Ishikawa (cell line): ENCODE measurements at regions not wholly inside any gene's neighbourhood (a gene's known extent, or its start where the extent isn't known, plus 50 kb on each side); places are given as distances from the start of the nearest gene placed in this dataset.

ENCODE experiments used
- CEBPB ChIP-seq: IDR thresholded peaks from 2 replicates; pipeline ENCODE4 v1.6.1; 2012
- EGR1 ChIP-seq: IDR thresholded peaks from 2 replicates; pipeline ENCODE4 v1.6.1; 2012
- EP300 ChIP-seq: IDR thresholded peaks from 2 replicates; pipeline ENCODE4 v1.6.1; 2012; ENCODE audit warnings: borderline replicate concordance
- FOXM1 ChIP-seq: IDR thresholded peaks from 2 replicates; pipeline ENCODE4 v1.6.1; 2012; ENCODE audit warnings: low read depth, borderline replicate concordance
- RAD21 ChIP-seq: IDR thresholded peaks from 2 replicates; pipeline ENCODE4 v1.6.1; 2012; ENCODE audit warnings: low read depth
- TAF1 ChIP-seq: IDR thresholded peaks from 2 replicates; pipeline ENCODE4 v1.6.1; 2012; ENCODE audit warnings: low read depth, mild to moderate bottlenecking
- TEAD4 ChIP-seq: IDR thresholded peaks from 2 replicates; pipeline ENCODE4 v1.6.1; 2012
- YY1 ChIP-seq: IDR thresholded peaks from 2 replicates; pipeline ENCODE4 v1.6.1; 2012; ENCODE audit warnings: low read depth
- TF ChIP-seq, protein P1 (sequence below): IDR thresholded peaks from 2 replicates; pipeline ENCODE4 v1.6.1; 2012; ENCODE audit warnings: low read depth, mild to moderate bottlenecking
- TF ChIP-seq, protein P2 (sequence below): IDR thresholded peaks from 2 replicates; pipeline ENCODE4 v1.6.1; 2012
- TF ChIP-seq, protein P3 (sequence below): IDR thresholded peaks from 2 replicates; pipeline ENCODE4 v1.6.1; 2012

DNA sequence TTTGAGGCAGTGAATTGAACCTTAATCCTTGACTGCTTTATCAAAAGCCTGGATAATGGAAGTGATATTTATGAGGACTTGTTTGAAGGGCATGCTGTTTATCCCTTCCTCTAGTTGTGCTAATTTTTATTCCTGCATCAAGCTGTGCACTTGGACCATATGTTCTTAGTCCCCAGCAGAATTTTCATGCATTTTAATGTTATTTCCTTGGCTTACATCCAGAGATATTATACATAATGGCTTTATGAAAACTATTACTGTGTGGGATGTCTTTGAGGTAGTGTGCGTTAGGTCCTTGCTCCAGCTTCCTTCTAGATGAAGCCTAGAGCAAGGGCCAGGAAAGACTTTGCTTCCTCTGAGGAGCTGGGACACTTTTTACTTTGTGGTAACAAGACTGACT lies 378.4 kb downstream of the LPIN1 start:
- TF ChIP-seq TEAD4 (no peak), TAF1 (no peak), CEBPB (no peak), EP300 (no peak), RAD21 (no peak), YY1 (no peak), EGR1 (no peak), FOXM1 (no peak)
- TF ChIP-seq, protein P1, sequence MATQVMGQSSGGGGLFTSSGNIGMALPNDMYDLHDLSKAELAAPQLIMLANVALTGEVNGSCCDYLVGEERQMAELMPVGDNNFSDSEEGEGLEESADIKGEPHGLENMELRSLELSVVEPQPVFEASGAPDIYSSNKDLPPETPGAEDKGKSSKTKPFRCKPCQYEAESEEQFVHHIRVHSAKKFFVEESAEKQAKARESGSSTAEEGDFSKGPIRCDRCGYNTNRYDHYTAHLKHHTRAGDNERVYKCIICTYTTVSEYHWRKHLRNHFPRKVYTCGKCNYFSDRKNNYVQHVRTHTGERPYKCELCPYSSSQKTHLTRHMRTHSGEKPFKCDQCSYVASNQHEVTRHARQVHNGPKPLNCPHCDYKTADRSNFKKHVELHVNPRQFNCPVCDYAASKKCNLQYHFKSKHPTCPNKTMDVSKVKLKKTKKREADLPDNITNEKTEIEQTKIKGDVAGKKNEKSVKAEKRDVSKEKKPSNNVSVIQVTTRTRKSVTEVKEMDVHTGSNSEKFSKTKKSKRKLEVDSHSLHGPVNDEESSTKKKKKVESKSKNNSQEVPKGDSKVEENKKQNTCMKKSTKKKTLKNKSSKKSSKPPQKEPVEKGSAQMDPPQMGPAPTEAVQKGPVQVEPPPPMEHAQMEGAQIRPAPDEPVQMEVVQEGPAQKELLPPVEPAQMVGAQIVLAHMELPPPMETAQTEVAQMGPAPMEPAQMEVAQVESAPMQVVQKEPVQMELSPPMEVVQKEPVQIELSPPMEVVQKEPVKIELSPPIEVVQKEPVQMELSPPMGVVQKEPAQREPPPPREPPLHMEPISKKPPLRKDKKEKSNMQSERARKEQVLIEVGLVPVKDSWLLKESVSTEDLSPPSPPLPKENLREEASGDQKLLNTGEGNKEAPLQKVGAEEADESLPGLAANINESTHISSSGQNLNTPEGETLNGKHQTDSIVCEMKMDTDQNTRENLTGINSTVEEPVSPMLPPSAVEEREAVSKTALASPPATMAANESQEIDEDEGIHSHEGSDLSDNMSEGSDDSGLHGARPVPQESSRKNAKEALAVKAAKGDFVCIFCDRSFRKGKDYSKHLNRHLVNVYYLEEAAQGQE = no peak
- TF ChIP-seq, protein P2, sequence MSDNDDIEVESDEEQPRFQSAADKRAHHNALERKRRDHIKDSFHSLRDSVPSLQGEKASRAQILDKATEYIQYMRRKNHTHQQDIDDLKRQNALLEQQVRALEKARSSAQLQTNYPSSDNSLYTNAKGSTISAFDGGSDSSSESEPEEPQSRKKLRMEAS = no peak
- TF ChIP-seq, protein P3, sequence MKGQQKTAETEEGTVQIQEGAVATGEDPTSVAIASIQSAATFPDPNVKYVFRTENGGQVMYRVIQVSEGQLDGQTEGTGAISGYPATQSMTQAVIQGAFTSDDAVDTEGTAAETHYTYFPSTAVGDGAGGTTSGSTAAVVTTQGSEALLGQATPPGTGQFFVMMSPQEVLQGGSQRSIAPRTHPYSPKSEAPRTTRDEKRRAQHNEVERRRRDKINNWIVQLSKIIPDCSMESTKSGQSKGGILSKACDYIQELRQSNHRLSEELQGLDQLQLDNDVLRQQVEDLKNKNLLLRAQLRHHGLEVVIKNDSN = no peak
